K562 (cell line): ENCODE measurements at regions not wholly inside any gene's neighbourhood (a gene's known extent, or its start where the extent isn't known, plus 50 kb on each side); places are given as distances from the start of the nearest gene placed in this dataset.

Source experiments
- ATAC-seq: fragments of 200-7000 bp; cut with Tn5 transposase; 3 replicates; pipeline ENCODE4 v1.9.1; 2020; ENCODE audit warnings: moderate library complexity
- BruUV-seq: library from RNA; stranded (reverse); fragments of 400-500 nt; replicated peaks from 2 replicates; lab custom pipeline; 2021; lab: Mats Ljungman, UMichigan
- CTCF ChIA-PET: fragments of 300-600 bp; formaldehyde crosslinking; extraction: SDS; loops from one replicate; lab custom pipeline; 2021; ENCODE audit warnings: low intra/inter-chr PET ratio; lab: Yijun Ruan, JAX
- POLR2A ChIA-PET: fragments of 300-600, 350-650 bp; sonication (Branson Sonifier 250); formaldehyde crosslinking; extraction: SDS; loops from one replicate; lab custom pipeline; 2021; ENCODE audit warnings: antibody characterized with exemption, inconsistent platforms; lab: Yijun Ruan, JAX
- DNase-seq, 4 experiments: peaks; one replicate each; pipeline versions ENCODE4 v3.0.0 to v3.0.0-alpha.2; 2011 to 2018; ENCODE audit warnings: low spot score in 3 of 4, mixed read lengths in 3 of 4; ENCODE audit errors: extremely low read depth in 1 of 4
- FAIRE-seq: peaks from 2 replicates; lab custom pipeline; 2011; peaks lifted over from hg19 to GRCh38; lab: Jason Lieb, UNC
- H2AFZ ChIP-seq: 2 replicates; pipeline ENCODE4 v1.6.0; 2011; ENCODE audit warnings: low read depth, low read length, control low read depth, inconsistent platforms
- H3K27ac ChIP-seq: fragments of 200-600 bp; 3 replicates; pipeline ENCODE4 v1.8.0; 2011; ENCODE audit warnings: low read depth, mild to moderate bottlenecking, control low read depth, inconsistent platforms, low read length, moderate library complexity, mixed read lengths; ENCODE audit errors: extremely low read depth
- H3K27me3 ChIP-seq, 2 experiments: fragments of 300-600 bp in 1 of 2; 2 replicates in 1 of 2; 3 replicates in 1 of 2; pipeline versions ENCODE4 v1.6.0 to v1.8.0; 2011; ENCODE audit warnings: inconsistent platforms in 2 of 2, low read length in 2 of 2, mild to moderate bottlenecking in 1 of 2, mixed read lengths in 1 of 2, moderate library complexity in 1 of 2; ENCODE audit not compliant: control insufficient read depth in 2 of 2, insufficient read depth in 2 of 2
- H3K36me3 ChIP-seq: fragments of 300-600 bp; 3 replicates; pipeline ENCODE4 v1.8.0; 2011; ENCODE audit warnings: mild to moderate bottlenecking, low read length, inconsistent platforms; ENCODE audit not compliant: control insufficient read depth, insufficient read depth
- H3K4me1 ChIP-seq, 2 experiments: fragments of 200-600 bp in 1 of 2; replicated peaks in 1 of 2; 2 replicates in 1 of 2; 3 replicates in 1 of 2; pipeline versions ENCODE4 v1.5.1 to v1.8.0; 2011; ENCODE audit warnings: inconsistent platforms in 2 of 2, low read length in 2 of 2, mild to moderate bottlenecking in 1 of 2, mixed read lengths in 1 of 2, moderate library complexity in 1 of 2; ENCODE audit not compliant: control insufficient read depth in 2 of 2, insufficient read depth in 2 of 2
- H3K4me2 ChIP-seq: 2 replicates; pipeline ENCODE4 v1.6.1; 2011; ENCODE audit warnings: low read length, control low read depth, inconsistent platforms, mixed read lengths; ENCODE audit not compliant: insufficient read depth
- H3K4me3 ChIP-seq: fragments of 200-600 bp; sonication (generic), shearing (Covaris generic); 2 replicates; pipeline ENCODE4 v1.5.1; 2016; ENCODE audit warnings: control low read depth, inconsistent platforms
- H3K79me2 ChIP-seq: fragments of 200-600 bp; 3 replicates; pipeline ENCODE4 v1.8.0; 2011; ENCODE audit warnings: low read length, inconsistent platforms; ENCODE audit not compliant: control insufficient read depth, insufficient read depth
- H3K9ac ChIP-seq, 2 experiments: 2 replicates each; pipeline versions ENCODE4 v1.6.0 to v1.6.1; 2011; ENCODE audit warnings: low read depth in 2 of 2, low read length in 2 of 2, control low read depth in 1 of 2, inconsistent platforms in 1 of 2, mild to moderate bottlenecking in 1 of 2, mixed read lengths in 1 of 2; ENCODE audit not compliant: insufficient read depth in 1 of 2
- H3K9me1 ChIP-seq: one replicate; pipeline ENCODE4 v1.6.0; 2011; ENCODE audit warnings: inconsistent platforms, mild to moderate bottlenecking, low read length, moderate library complexity; ENCODE audit not compliant: control insufficient read depth, insufficient read depth
- H3K9me3 ChIP-seq: replicated peaks from 2 replicates; pipeline ENCODE4 v1.5.1; 2011; ENCODE audit warnings: low read depth, low read length, inconsistent platforms; ENCODE audit not compliant: control insufficient read depth, insufficient read depth
- H4K20me1 ChIP-seq: replicated peaks from 2 replicates; pipeline ENCODE4 v1.6.1; 2011; ENCODE audit warnings: low read length, inconsistent platforms, mixed read lengths; ENCODE audit not compliant: control insufficient read depth, insufficient read depth
- CHD1 ChIP-seq: fragments of 200-600 bp; sonication (generic); IDR thresholded peaks from one replicate; pipeline ENCODE4 v1.6.1; 2012; ENCODE audit warnings: mild to moderate bottlenecking, moderate library complexity, low read length, inconsistent platforms
- FOXM1 ChIP-seq, 2 experiments: fragments of 450-650 bp in 1 of 2; sonication (generic) in 1 of 2; formaldehyde crosslinking in 1 of 2; IDR thresholded peaks; 2 replicates each; pipeline versions ENCODE4 v1.6.1 to v1.9.0; 2017 to 2022; ENCODE audit warnings: low read depth in 2 of 2, mild to moderate bottlenecking in 2 of 2, missing genetic modification reagents in 1 of 2, moderate library complexity in 1 of 2
- HMGN3 ChIP-seq: IDR thresholded peaks from 2 replicates; pipeline ENCODE4 v1.6.1; 2011; ENCODE audit warnings: borderline replicate concordance, low read depth, mild to moderate bottlenecking, mixed read lengths, low read length; ENCODE audit not compliant: insufficient read length; ENCODE audit errors: extremely low read depth
- KLF13 ChIP-seq: fragments of 450-650 bp; IDR thresholded peaks from 2 replicates; pipeline ENCODE4 v1.6.1; 2016; ENCODE audit warnings: missing genetic modification characterization, low read depth, mild to moderate bottlenecking, missing compliant biosample characterization, moderate library complexity, borderline replicate concordance
- MAFF ChIP-seq: IDR thresholded peaks from 2 replicates; pipeline ENCODE4 v1.6.1; 2012; ENCODE audit warnings: low read length, improper control_type of control experiment
- TBL1XR1 ChIP-seq, 2 experiments: IDR thresholded peaks; 2 replicates each; pipeline ENCODE4 v1.6.1; 2012; ENCODE audit warnings: improper control_type of control experiment in 2 of 2, low read length in 2 of 2, mild to moderate bottlenecking in 1 of 2
- ZBTB17 ChIP-seq: fragments of 450-650 bp; formaldehyde crosslinking; IDR thresholded peaks from 2 replicates; pipeline ENCODE4 v1.4.0; 2020; ENCODE audit warnings: mild to moderate bottlenecking
- ZC3H4 ChIP-seq: sonication (generic); formaldehyde crosslinking; IDR thresholded peaks from 2 replicates; pipeline ENCODE4 v1.9.0; 2021; ENCODE audit warnings: missing genetic modification reagents, borderline replicate concordance
- ZKSCAN8 ChIP-seq: fragments of 200-800 bp; sonication (Bioruptor generic); IDR thresholded peaks from 2 replicates; pipeline ENCODE4 v1.6.1; 2016; ENCODE audit warnings: missing genetic modification characterization, missing compliant biosample characterization
- ZNF583 ChIP-seq: fragments of 250-450 bp; sonication (Bioruptor Pico); IDR thresholded peaks from 2 replicates; pipeline ENCODE4 v1.4.0; 2020
- WGBS: fragments of 100-300 bp; shearing (Covaris generic); methylation state at CpG from one replicate; pipeline ENCODE4 v1.1.6; 2016; ENCODE audit warnings: low coverage, mixed read lengths; ENCODE audit not compliant: insufficient coverage; ENCODE audit errors: missing lambda C conversion rate; 5-methylcytosine and 5-hydroxymethylcytosine counted together
- in situ Hi-C: fragments of 300-500 bp; cut with MboI; formaldehyde crosslinking; loops from 4 replicates; pipeline ENCODE4 v1.15.0; 2018; ENCODE audit warnings: inconsistent platforms, mixed read lengths
- intact Hi-C: fragments of 100-400 bp; cut with micrococcal nuclease; formaldehyde crosslinking; loops from 2 replicates; pipeline ENCODE4 v1.14.2; 2022
- TF ChIP-seq, protein P1 (sequence below), 2 experiments: fragments of 450-650 bp; IDR thresholded peaks; 2 replicates each; pipeline ENCODE4 v1.6.1; 2018; ENCODE audit warnings: mild to moderate bottlenecking in 2 of 2, low read depth in 1 of 2; ENCODE audit not compliant: partially characterized antibody in 2 of 2

DNA sequence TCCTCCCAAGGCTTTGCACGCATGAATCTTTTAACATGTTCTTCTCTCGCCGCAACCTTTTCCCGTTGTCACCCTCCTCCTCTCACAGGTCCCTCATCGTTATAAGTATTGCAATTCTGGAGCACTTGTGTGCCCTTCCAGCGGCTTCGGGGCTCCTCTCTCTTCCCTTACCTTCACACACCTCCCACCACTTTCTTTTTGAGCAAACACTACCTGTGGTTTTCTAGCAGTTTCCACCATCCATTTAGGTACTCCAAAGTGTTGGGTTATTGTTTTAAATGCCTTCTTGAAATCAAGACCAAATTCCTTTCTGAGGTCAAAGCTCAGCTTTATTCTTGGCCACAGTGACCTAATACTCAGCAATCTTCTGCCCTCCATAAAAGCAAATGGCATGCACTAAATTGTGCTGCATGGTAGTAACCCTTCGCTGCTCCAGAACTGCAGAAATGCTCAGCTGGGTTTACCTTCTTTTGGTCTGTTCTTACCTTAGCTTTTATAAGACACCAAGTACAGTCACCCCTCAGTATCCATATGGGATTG lies 472.4 kb downstream of the SETD4 start:
- Histone ChIP-seq H3K4me1 (no peaks in the 10 kb centered on the region), H2AFZ (no peak overlapping the region), H3K27ac (no peak overlapping the region), H4K20me1 (no peaks in the 10 kb centered on the region), H3K9me3 (no peaks in the 10 kb centered on the region), H3K9me1 (no peaks in the 10 kb centered on the region), H3K79me2 (no peaks in the 10 kb centered on the region), H3K4me3 (no peak overlapping the region), H3K4me2 (no peak overlapping the region), H3K27me3 (peaks cover 5 to 9% of the 10 kb centered on the region in 2 experiments; a peak in 4 of 5 replicates), H3K36me3 (no peaks in the 10 kb centered on the region), H3K9ac (no peak overlapping the region)
- ChIA-PET CTCF (no interaction called here), POLR2A (no interaction called here)
- intact Hi-C loops (no loop called here), in situ Hi-C loops (no loop called here)
- no peak for FAIRE-seq
- WGBS = 14% methylated on average over 8 of the region's 8 CpGs
- BruUV-seq = no TSS peak
- DNase-seq = no peak
- ATAC-seq = no peak
- TF ChIP-seq ZC3H4 (CRISPR knock-in tag) (no peak), ZKSCAN8 (CRISPR knock-in tag) (no peak), HMGN3 (no peak), FOXM1 (IDR thresholded peaks at IDR 0.05; ENCODE audit: low read depth) (no peak), FOXM1 (CRISPR knock-in tag; IDR thresholded peaks at IDR 0.05; ENCODE audit: low read depth) (no peak), TBL1XR1 (IDR thresholded peaks at IDR 0.05; ENCODE audit: low read length in 2 of 2) (no peak), KLF13 (tag) (no peak), ZBTB17 (CRISPR knock-in tag) (no peak), MAFF (no peak), CHD1 (no peak), ZNF583 (no peak)
- TF ChIP-seq, protein P1, sequence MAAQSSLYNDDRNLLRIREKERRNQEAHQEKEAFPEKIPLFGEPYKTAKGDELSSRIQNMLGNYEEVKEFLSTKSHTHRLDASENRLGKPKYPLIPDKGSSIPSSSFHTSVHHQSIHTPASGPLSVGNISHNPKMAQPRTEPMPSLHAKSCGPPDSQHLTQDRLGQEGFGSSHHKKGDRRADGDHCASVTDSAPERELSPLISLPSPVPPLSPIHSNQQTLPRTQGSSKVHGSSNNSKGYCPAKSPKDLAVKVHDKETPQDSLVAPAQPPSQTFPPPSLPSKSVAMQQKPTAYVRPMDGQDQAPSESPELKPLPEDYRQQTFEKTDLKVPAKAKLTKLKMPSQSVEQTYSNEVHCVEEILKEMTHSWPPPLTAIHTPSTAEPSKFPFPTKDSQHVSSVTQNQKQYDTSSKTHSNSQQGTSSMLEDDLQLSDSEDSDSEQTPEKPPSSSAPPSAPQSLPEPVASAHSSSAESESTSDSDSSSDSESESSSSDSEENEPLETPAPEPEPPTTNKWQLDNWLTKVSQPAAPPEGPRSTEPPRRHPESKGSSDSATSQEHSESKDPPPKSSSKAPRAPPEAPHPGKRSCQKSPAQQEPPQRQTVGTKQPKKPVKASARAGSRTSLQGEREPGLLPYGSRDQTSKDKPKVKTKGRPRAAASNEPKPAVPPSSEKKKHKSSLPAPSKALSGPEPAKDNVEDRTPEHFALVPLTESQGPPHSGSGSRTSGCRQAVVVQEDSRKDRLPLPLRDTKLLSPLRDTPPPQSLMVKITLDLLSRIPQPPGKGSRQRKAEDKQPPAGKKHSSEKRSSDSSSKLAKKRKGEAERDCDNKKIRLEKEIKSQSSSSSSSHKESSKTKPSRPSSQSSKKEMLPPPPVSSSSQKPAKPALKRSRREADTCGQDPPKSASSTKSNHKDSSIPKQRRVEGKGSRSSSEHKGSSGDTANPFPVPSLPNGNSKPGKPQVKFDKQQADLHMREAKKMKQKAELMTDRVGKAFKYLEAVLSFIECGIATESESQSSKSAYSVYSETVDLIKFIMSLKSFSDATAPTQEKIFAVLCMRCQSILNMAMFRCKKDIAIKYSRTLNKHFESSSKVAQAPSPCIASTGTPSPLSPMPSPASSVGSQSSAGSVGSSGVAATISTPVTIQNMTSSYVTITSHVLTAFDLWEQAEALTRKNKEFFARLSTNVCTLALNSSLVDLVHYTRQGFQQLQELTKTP (IDR thresholded peaks at IDR 0.05; ENCODE audit: low read depth in 1 of 2, partially characterized antibody in 2 of 2) = no peak
